HepG2 (cell line): ENCODE measurements at regions not wholly inside any gene's neighbourhood (a gene's known extent, or its start where the extent isn't known, plus 50 kb on each side); places are given as distances from the start of the nearest gene placed in this dataset.
A peak's percentile ranks its signal among the peaks of the same experiment; 100 is the strongest.

Experiments
- HNRNPUL1 ChIP-seq: fragments of 200-400 bp; formaldehyde crosslinking; IDR thresholded peaks from 2 replicates; pipeline ENCODE4 v1.6.1; 2017; ENCODE audit warnings: low read depth, mild to moderate bottlenecking, low read length, moderate library complexity
- JARID2 ChIP-seq: sonication (generic); formaldehyde crosslinking; IDR thresholded peaks from 2 replicates; pipeline ENCODE4 v1.8.1; 2023; ENCODE audit warnings: missing genetic modification reagents, inconsistent platforms; ENCODE audit not compliant: insufficient replicate concordance
- KLF11 ChIP-seq: IDR thresholded peaks from 2 replicates; pipeline ENCODE4 v1.6.1; 2016; ENCODE audit warnings: missing compliant biosample characterization
- KLF6 ChIP-seq: IDR thresholded peaks from 2 replicates; pipeline ENCODE4 v1.8.0; 2016; ENCODE audit warnings: missing biosample characterization, missing genetic modification reagents
- NFIB ChIP-seq: sonication (generic); formaldehyde crosslinking; IDR thresholded peaks from 2 replicates; pipeline ENCODE4 v1.9.0; 2021; ENCODE audit warnings: missing genetic modification reagents, mild to moderate bottlenecking, borderline replicate concordance
- NONO ChIP-seq, 2 experiments: fragments of 450-650 bp in 1 of 2; sonication (generic) in 1 of 2; formaldehyde crosslinking in 1 of 2; IDR thresholded peaks in 1 of 2; conservative IDR thresholded peaks in 1 of 2; 2 replicates each; pipeline versions ENCODE4 v1.6.1 to v1.8.0; 2017 to 2022; ENCODE audit warnings: mild to moderate bottlenecking in 1 of 2, missing genetic modification reagents in 1 of 2, moderate library complexity in 1 of 2
- PPARG ChIP-seq: conservative IDR thresholded peaks from 2 replicates; pipeline ENCODE4 v1.6.1; 2016; ENCODE audit warnings: missing biosample characterization, missing genetic modification reagents
- REXO4 ChIP-seq: sonication (generic); formaldehyde crosslinking; IDR thresholded peaks from 2 replicates; pipeline ENCODE4 v1.8.0; 2022; ENCODE audit warnings: missing genetic modification reagents, mild to moderate bottlenecking, borderline replicate concordance
- SSRP1 ChIP-seq: IDR thresholded peaks from 2 replicates; pipeline ENCODE4 v1.6.1; 2016; ENCODE audit warnings: control low read depth
- TARDBP ChIP-seq: sonication (generic); formaldehyde crosslinking; IDR thresholded peaks from 2 replicates; pipeline ENCODE4 v1.8.0; 2022; ENCODE audit warnings: mild to moderate bottlenecking, missing genetic modification reagents
- ZNF17 ChIP-seq: sonication (generic); formaldehyde crosslinking; IDR thresholded peaks from 2 replicates; pipeline ENCODE4 v1.5.0; 2020; ENCODE audit warnings: mild to moderate bottlenecking, missing genetic modification reagents
- ZNF205 ChIP-seq: IDR thresholded peaks from 2 replicates; pipeline ENCODE4 v1.6.1; 2018; ENCODE audit warnings: missing biosample characterization, missing genetic modification reagents
- ZNF234 ChIP-seq: sonication (generic); formaldehyde crosslinking; conservative IDR thresholded peaks from 2 replicates; pipeline ENCODE4 v1.5.1; 2020; ENCODE audit warnings: mild to moderate bottlenecking, missing genetic modification reagents
- TF ChIP-seq, protein P1 (sequence below): sonication (generic); formaldehyde crosslinking; IDR thresholded peaks from 2 replicates; pipeline ENCODE4 v1.4.0; 2020; ENCODE audit warnings: missing genetic modification reagents
- TF ChIP-seq, protein P2 (sequence below): IDR thresholded peaks from 2 replicates; pipeline ENCODE4 v1.6.1; 2016; ENCODE audit warnings: missing compliant biosample characterization, missing genetic modification reagents, borderline replicate concordance
- TF ChIP-seq, protein P3 (sequence below): IDR thresholded peaks from 2 replicates; pipeline ENCODE4 v1.4.0; 2020; ENCODE audit warnings: mild to moderate bottlenecking, missing genetic modification reagents
- TF ChIP-seq, protein P4 (sequence below): sonication (generic); formaldehyde crosslinking; IDR thresholded peaks from 2 replicates; pipeline ENCODE4 v1.5.1; 2020; ENCODE audit warnings: missing genetic modification reagents, mild to moderate bottlenecking, borderline replicate concordance

DNA sequence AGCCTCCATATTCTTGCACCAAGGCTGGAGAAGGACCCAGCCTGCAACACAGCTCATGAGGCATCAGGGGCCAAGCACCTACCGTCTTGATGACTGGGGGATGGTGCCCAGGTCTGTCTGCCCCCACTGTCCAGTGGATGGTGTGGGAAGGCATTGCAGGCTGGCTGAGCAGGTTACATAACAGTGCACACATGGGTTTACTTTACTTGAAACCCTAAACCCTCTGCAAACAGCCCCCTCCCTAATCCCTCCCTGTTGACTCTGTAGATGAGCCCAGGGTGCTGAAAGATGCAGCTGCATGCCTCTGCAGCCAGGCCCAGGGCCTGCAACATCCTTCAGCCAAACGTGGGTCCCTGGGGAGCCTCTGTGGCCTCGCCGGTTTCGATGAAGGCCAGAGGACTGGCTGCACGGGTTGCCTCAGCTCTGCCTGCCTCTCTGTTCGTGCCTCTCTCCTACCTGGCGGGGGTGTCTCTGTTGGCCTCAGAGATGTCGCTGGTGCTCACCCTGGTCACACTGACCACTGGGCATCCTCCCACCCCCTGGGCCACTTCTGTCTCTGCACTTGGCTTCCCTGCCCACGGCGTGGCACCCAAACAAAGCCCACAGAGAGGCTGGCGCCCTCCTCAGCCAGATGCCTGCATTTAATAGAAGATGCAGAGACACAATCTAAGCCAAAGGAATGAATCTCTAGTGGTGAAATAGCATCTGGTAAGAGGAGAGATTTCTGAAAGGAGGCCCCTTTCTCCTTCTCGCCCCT lies 95.1 kb downstream of the METRNL start (continued):
- no peak for TF ChIP-seq NFIB
- TF ChIP-seq JARID2 (CRISPR knock-in tag) = no peak
- TF ChIP-seq, protein P1, sequence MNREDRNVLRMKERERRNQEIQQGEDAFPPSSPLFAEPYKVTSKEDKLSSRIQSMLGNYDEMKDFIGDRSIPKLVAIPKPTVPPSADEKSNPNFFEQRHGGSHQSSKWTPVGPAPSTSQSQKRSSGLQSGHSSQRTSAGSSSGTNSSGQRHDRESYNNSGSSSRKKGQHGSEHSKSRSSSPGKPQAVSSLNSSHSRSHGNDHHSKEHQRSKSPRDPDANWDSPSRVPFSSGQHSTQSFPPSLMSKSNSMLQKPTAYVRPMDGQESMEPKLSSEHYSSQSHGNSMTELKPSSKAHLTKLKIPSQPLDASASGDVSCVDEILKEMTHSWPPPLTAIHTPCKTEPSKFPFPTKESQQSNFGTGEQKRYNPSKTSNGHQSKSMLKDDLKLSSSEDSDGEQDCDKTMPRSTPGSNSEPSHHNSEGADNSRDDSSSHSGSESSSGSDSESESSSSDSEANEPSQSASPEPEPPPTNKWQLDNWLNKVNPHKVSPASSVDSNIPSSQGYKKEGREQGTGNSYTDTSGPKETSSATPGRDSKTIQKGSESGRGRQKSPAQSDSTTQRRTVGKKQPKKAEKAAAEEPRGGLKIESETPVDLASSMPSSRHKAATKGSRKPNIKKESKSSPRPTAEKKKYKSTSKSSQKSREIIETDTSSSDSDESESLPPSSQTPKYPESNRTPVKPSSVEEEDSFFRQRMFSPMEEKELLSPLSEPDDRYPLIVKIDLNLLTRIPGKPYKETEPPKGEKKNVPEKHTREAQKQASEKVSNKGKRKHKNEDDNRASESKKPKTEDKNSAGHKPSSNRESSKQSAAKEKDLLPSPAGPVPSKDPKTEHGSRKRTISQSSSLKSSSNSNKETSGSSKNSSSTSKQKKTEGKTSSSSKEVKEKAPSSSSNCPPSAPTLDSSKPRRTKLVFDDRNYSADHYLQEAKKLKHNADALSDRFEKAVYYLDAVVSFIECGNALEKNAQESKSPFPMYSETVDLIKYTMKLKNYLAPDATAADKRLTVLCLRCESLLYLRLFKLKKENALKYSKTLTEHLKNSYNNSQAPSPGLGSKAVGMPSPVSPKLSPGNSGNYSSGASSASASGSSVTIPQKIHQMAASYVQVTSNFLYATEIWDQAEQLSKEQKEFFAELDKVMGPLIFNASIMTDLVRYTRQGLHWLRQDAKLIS (CRISPR knock-in tag) = no peak
- TF ChIP-seq HNRNPUL1 = no peak
- TF ChIP-seq SSRP1 = peak; percentile 92
- TF ChIP-seq ZNF205 (CRISPR knock-in tag) = peak; percentile 84
- TF ChIP-seq KLF6 (CRISPR knock-in tag) = peak; percentile 84
- no peak for TF ChIP-seq NONO (IDR thresholded peaks at IDR 0.05)
- peak; percentile 94 for TF ChIP-seq NONO (CRISPR knock-in tag; conservative IDR thresholded peaks at IDR 0.05)
- TF ChIP-seq TARDBP (CRISPR knock-in tag) = peak; percentile 95
- TF ChIP-seq ZNF234 = 0 out of 2 replicates have a peak, but pooled peaks have one; percentile 82
- no peak for TF ChIP-seq REXO4 (CRISPR knock-in tag)
- 0 out of 2 replicates have a peak, but pooled peaks have one; percentile 49 for TF ChIP-seq KLF11 (CRISPR knock-in tag)
- TF ChIP-seq PPARG = peak; percentile 56; the same call in 1 of the 2 replicates
- TF ChIP-seq, protein P2, sequence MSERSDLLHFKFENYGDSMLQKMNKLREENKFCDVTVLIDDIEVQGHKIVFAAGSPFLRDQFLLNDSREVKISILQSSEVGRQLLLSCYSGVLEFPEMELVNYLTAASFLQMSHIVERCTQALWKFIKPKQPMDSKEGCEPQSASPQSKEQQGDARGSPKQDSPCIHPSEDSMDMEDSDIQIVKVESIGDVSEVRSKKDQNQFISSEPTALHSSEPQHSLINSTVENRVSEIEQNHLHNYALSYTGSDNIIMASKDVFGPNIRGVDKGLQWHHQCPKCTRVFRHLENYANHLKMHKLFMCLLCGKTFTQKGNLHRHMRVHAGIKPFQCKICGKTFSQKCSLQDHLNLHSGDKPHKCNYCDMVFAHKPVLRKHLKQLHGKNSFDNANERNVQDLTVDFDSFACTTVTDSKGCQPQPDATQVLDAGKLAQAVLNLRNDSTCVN = peak; percentile 52; the same call in 1 of the 2 replicates
- no peak for TF ChIP-seq ZNF17
- TF ChIP-seq, protein P3, sequence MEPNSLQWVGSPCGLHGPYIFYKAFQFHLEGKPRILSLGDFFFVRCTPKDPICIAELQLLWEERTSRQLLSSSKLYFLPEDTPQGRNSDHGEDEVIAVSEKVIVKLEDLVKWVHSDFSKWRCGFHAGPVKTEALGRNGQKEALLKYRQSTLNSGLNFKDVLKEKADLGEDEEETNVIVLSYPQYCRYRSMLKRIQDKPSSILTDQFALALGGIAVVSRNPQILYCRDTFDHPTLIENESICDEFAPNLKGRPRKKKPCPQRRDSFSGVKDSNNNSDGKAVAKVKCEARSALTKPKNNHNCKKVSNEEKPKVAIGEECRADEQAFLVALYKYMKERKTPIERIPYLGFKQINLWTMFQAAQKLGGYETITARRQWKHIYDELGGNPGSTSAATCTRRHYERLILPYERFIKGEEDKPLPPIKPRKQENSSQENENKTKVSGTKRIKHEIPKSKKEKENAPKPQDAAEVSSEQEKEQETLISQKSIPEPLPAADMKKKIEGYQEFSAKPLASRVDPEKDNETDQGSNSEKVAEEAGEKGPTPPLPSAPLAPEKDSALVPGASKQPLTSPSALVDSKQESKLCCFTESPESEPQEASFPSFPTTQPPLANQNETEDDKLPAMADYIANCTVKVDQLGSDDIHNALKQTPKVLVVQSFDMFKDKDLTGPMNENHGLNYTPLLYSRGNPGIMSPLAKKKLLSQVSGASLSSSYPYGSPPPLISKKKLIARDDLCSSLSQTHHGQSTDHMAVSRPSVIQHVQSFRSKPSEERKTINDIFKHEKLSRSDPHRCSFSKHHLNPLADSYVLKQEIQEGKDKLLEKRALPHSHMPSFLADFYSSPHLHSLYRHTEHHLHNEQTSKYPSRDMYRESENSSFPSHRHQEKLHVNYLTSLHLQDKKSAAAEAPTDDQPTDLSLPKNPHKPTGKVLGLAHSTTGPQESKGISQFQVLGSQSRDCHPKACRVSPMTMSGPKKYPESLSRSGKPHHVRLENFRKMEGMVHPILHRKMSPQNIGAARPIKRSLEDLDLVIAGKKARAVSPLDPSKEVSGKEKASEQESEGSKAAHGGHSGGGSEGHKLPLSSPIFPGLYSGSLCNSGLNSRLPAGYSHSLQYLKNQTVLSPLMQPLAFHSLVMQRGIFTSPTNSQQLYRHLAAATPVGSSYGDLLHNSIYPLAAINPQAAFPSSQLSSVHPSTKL = peak; percentile 94
- TF ChIP-seq, protein P4, sequence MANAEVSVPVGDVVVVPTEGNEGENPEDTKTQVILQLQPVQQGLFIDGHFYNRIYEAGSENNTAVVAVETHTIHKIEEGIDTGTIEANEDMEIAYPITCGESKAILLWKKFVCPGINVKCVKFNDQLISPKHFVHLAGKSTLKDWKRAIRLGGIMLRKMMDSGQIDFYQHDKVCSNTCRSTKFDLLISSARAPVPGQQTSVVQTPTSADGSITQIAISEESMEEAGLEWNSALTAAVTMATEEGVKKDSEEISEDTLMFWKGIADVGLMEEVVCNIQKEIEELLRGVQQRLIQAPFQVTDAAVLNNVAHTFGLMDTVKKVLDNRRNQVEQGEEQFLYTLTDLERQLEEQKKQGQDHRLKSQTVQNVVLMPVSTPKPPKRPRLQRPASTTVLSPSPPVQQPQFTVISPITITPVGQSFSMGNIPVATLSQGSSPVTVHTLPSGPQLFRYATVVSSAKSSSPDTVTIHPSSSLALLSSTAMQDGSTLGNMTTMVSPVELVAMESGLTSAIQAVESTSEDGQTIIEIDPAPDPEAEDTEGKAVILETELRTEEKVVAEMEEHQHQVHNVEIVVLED (CRISPR knock-in tag) = peak; percentile 46; the same call in 1 of the 2 replicates
